ENCODE measurements at regions not wholly inside any gene's neighbourhood (a gene's known extent, or its start where the extent isn't known, plus 50 kb on each side); places are given as distances from the start of the nearest gene placed in this dataset.

- TF ChIP-seq CTCF (IDR thresholded peaks at IDR 0.05 in 4 of 5, conservative IDR thresholded peaks at IDR 0.05 in 1 of 5) (no peak), POLR2A (IDR thresholded peaks at IDR 0.05) (no peak)
These were observed 448.9 kb upstream of the SLC14A2 start for GRCh38 chr18:45166341-45166835.
